H1 (cell line): ENCODE measurements at regions not wholly inside any gene's neighbourhood (a gene's known extent, or its start where the extent isn't known, plus 50 kb on each side); places are given as distances from the start of the nearest gene placed in this dataset.
A peak's percentile ranks its signal among the peaks of the same experiment; 100 is the strongest.

Experiments
- CTCF ChIA-PET: fragments of 300-600 bp; sonication (Branson Sonifier 250); formaldehyde crosslinking; loops from one replicate; lab custom pipeline; 2021; ENCODE audit not compliant: partially characterized antibody; lab: Charles Lee
- POLR2A ChIA-PET: fragments of 300-600 bp; sonication (Branson Sonifier 250); formaldehyde crosslinking; loops from one replicate; lab custom pipeline; 2021; ENCODE audit warnings: inconsistent platforms; ENCODE audit not compliant: partially characterized antibody; lab: Charles Lee
- DNase-seq, 2 experiments: peaks; one replicate each; pipeline versions ENCODE4 v3.0.0 to v3.0.0-alpha.2; 2010 to 2022; ENCODE audit warnings: low spot score in 2 of 2, low read depth in 1 of 2, mixed read lengths in 1 of 2
- FAIRE-seq: peaks from 2 replicates; lab custom pipeline; 2011; peaks lifted over from hg19 to GRCh38; lab: Jason Lieb, UNC
- H2AFZ ChIP-seq: 2 replicates; pipeline ENCODE4 v1.8.1; 2012; ENCODE audit warnings: low read length, inconsistent platforms
- H2AK5ac ChIP-seq: 2 replicates; pipeline ENCODE4 v1.6.1; 2013; ENCODE audit warnings: low read depth, low read length
- H2BK120ac ChIP-seq: replicated peaks from 2 replicates; pipeline ENCODE3; 2013; ENCODE audit warnings: low read depth, low read length, inconsistent platforms
- H2BK12ac ChIP-seq: 2 replicates; pipeline ENCODE4 v1.6.1; 2013; ENCODE audit warnings: low read depth, low read length
- H2BK15ac ChIP-seq: 2 replicates; pipeline ENCODE4 v1.6.1; 2013; ENCODE audit warnings: low read length
- H2BK20ac ChIP-seq: 2 replicates; pipeline ENCODE4 v1.6.1; 2013; ENCODE audit warnings: low read length
- H2BK5ac ChIP-seq: 2 replicates; pipeline ENCODE4 v1.6.1; 2013; ENCODE audit warnings: low read depth, low read length
- H3K14ac ChIP-seq: 2 replicates; pipeline ENCODE4 v1.6.1; 2013; ENCODE audit warnings: inconsistent platforms; ENCODE audit not compliant: insufficient read length
- H3K18ac ChIP-seq: 2 replicates; pipeline ENCODE4 v1.6.1; 2013; ENCODE audit warnings: low read length; ENCODE audit errors: extremely low read depth
- H3K23ac ChIP-seq: 2 replicates; pipeline ENCODE4 v1.6.1; 2013; ENCODE audit warnings: inconsistent platforms; ENCODE audit not compliant: insufficient read length
- H3K23me2 ChIP-seq: 2 replicates; pipeline ENCODE4 v1.6.1; 2013; ENCODE audit warnings: low read depth, low read length
- H3K27ac ChIP-seq: 2 replicates; pipeline ENCODE4 v1.6.1; 2011; ENCODE audit warnings: low read depth, low read length, inconsistent platforms
- H3K27me3 ChIP-seq, 4 experiments: replicated peaks in 1 of 4; 1 replicate in 1 of 4; 2 replicates in 3 of 4; pipeline versions ENCODE4 v1.6.1 to v1.8.1; 2011 to 2013; ENCODE audit warnings: low read length in 3 of 4, mild to moderate bottlenecking in 3 of 4, inconsistent platforms in 2 of 4, mixed read lengths in 2 of 4, moderate library complexity in 1 of 4; ENCODE audit not compliant: control insufficient read depth in 3 of 4, insufficient read depth in 3 of 4; ENCODE audit errors: extremely low read depth in 1 of 4
- H3K36me3 ChIP-seq, 4 experiments: 2 replicates each; pipeline versions ENCODE4 v1.6.1 to v1.8.1; 2011 to 2013; ENCODE audit warnings: mild to moderate bottlenecking in 4 of 4, low read length in 3 of 4, moderate library complexity in 2 of 4, control low read depth in 1 of 4, inconsistent platforms in 1 of 4; ENCODE audit not compliant: insufficient read depth in 4 of 4, control insufficient read depth in 2 of 4
- H3K4ac ChIP-seq: replicated peaks from 2 replicates; pipeline ENCODE3; 2013; ENCODE audit warnings: low read length, low read depth, mixed read lengths, inconsistent platforms; ENCODE audit not compliant: insufficient read length
- H3K4me1 ChIP-seq, 4 experiments: replicated peaks in 1 of 4; 1 replicate in 1 of 4; 2 replicates in 3 of 4; pipeline versions ENCODE4 v1.6.1 to v1.8.1; 2011 to 2013; ENCODE audit warnings: low read length in 3 of 4, inconsistent platforms in 2 of 4, mixed read lengths in 1 of 4; ENCODE audit not compliant: insufficient read depth in 4 of 4, control insufficient read depth in 3 of 4
- H3K4me2 ChIP-seq, 2 experiments: 2 replicates each; pipeline versions ENCODE4 v1.6.1 to v1.8.1; 2011 to 2013; ENCODE audit warnings: low read depth in 2 of 2, low read length in 2 of 2, control low read depth in 1 of 2, inconsistent platforms in 1 of 2, mild to moderate bottlenecking in 1 of 2; ENCODE audit not compliant: insufficient read depth in 1 of 2
- H3K4me3 ChIP-seq, 4 experiments: fragments of 200-600, 300-600 bp in 1 of 4; sonication (generic), shearing (Covaris generic), sonication (Bioruptor Twin) in 1 of 4; 2 replicates each; pipeline versions ENCODE4 v1.5.1 to v1.8.1; 2011 to 2016; ENCODE audit warnings: low read length in 4 of 4, low read depth in 3 of 4, control low read depth in 2 of 4, inconsistent platforms in 2 of 4, mild to moderate bottlenecking in 2 of 4, mixed read lengths in 1 of 4, moderate library complexity in 1 of 4; ENCODE audit not compliant: insufficient read depth in 2 of 4; ENCODE audit errors: extremely low read depth in 1 of 4
- H3K56ac ChIP-seq: replicated peaks from 2 replicates; pipeline ENCODE3; 2013; ENCODE audit warnings: low read depth, mild to moderate bottlenecking, mixed read lengths, low read length, inconsistent platforms; ENCODE audit not compliant: insufficient read length
- H3K79me1 ChIP-seq: 2 replicates; pipeline ENCODE4 v1.6.1; 2013; ENCODE audit warnings: low read depth, low read length, control low read depth
- H3K79me2 ChIP-seq, 2 experiments: 2 replicates each; pipeline versions ENCODE4 v1.6.1 to v1.8.1; 2012 to 2013; ENCODE audit warnings: low read length in 2 of 2, mild to moderate bottlenecking in 2 of 2, inconsistent platforms in 1 of 2; ENCODE audit not compliant: insufficient read depth in 2 of 2, control insufficient read depth in 1 of 2
- H3K9ac ChIP-seq, 4 experiments: replicated peaks in 1 of 4; 1 replicate in 1 of 4; 2 replicates in 3 of 4; pipeline versions ENCODE4 v1.6.1 to v1.8.1; 2011 to 2013; ENCODE audit warnings: low read depth in 3 of 4, low read length in 3 of 4, control low read depth in 2 of 4, mild to moderate bottlenecking in 2 of 4, moderate library complexity in 2 of 4, inconsistent platforms in 1 of 4; ENCODE audit errors: extremely low read depth in 1 of 4
- H3K9me3 ChIP-seq, 2 experiments: 2 replicates each; pipeline versions ENCODE4 v1.6.1 to v1.8.1; 2012 to 2013; ENCODE audit warnings: mild to moderate bottlenecking in 2 of 2, moderate library complexity in 2 of 2, control low read depth in 1 of 2, inconsistent platforms in 1 of 2, low read depth in 1 of 2, low read length in 1 of 2, mixed read lengths in 1 of 2; ENCODE audit not compliant: insufficient read depth in 2 of 2
- H4K20me1 ChIP-seq, 2 experiments: replicated peaks in 1 of 2; 2 replicates each; pipeline versions ENCODE3 to v1.8.1; 2011 to 2013; ENCODE audit warnings: inconsistent platforms in 2 of 2, low read length in 2 of 2, mild to moderate bottlenecking in 1 of 2; ENCODE audit not compliant: insufficient read depth in 2 of 2, control insufficient read depth in 1 of 2
- H4K5ac ChIP-seq: 2 replicates; pipeline ENCODE4 v1.6.1; 2013; ENCODE audit warnings: low read length, low read depth, mixed read lengths, inconsistent platforms; ENCODE audit not compliant: insufficient read length
- H4K8ac ChIP-seq: 2 replicates; pipeline ENCODE4 v1.8.0; 2013; ENCODE audit warnings: mild to moderate bottlenecking, moderate library complexity, low read length, inconsistent platforms; ENCODE audit not compliant: insufficient read depth; ENCODE audit errors: extremely low read depth
- H4K91ac ChIP-seq: replicated peaks from 2 replicates; pipeline ENCODE3; 2013; ENCODE audit warnings: low read length, mixed read lengths, inconsistent platforms; ENCODE audit not compliant: insufficient read length
- ATF2 ChIP-seq: IDR thresholded peaks from 2 replicates; pipeline ENCODE4 v1.6.1; 2012; ENCODE audit warnings: low read length, inconsistent platforms
- ATF3 ChIP-seq: IDR thresholded peaks from 2 replicates; pipeline ENCODE4 v1.6.1; 2011; ENCODE audit warnings: low read depth, mild to moderate bottlenecking, low read length; ENCODE audit not compliant: insufficient read depth
- BRCA1 ChIP-seq: IDR thresholded peaks from 2 replicates; pipeline ENCODE4 v1.6.1; 2012; ENCODE audit warnings: low read depth, low read length, improper control_type of control experiment
- CHD1 ChIP-seq: IDR thresholded peaks from 2 replicates; pipeline ENCODE4 v1.6.1; 2012; ENCODE audit warnings: low read depth, low read length, improper control_type of control experiment
- MAX ChIP-seq: IDR thresholded peaks from 2 replicates; pipeline ENCODE4 v1.6.1; 2012; ENCODE audit warnings: inconsistent platforms
- SAP30 ChIP-seq: fragments of 300-600 bp; sonication (generic); IDR thresholded peaks from 2 replicates; pipeline ENCODE4 v1.7.1; 2012; ENCODE audit warnings: low read length, moderate library complexity, mild to moderate bottlenecking, inconsistent platforms; ENCODE audit not compliant: insufficient read depth, insufficient replicate concordance
- SP2 ChIP-seq: IDR thresholded peaks from 2 replicates; pipeline ENCODE4 v1.6.1; 2012; ENCODE audit warnings: mild to moderate bottlenecking, low read length, inconsistent platforms
- ZNF274 ChIP-seq: IDR thresholded peaks from 2 replicates; pipeline ENCODE4 v1.7.0; 2012; ENCODE audit warnings: low read length, borderline replicate concordance; ENCODE audit errors: extremely low read depth
- WGBS, 2 experiments: shearing (Covaris generic) in 1 of 2; methylation state at CpG; one replicate each; pipeline versions ENCODE4 v1.1.6 to v1.1.7; 2013 to 2015; ENCODE audit warnings: low lambda C conversion rate in 2 of 2, mixed read lengths in 2 of 2, inconsistent platforms in 1 of 2, low coverage in 1 of 2, missing lambda C conversion rate in 1 of 2; ENCODE audit not compliant: insufficient replicate concordance in 2 of 2, insufficient coverage in 1 of 2, insufficient read length in 1 of 2; ENCODE audit errors: extremely low coverage in 1 of 2, missing lambda C conversion rate in 1 of 2; 5-methylcytosine and 5-hydroxymethylcytosine counted together

GRCh38 chr2:217248312-217248935 is 388.6 kb upstream of the TNP1 start:
- Histone ChIP-seq H3K9ac (no peak overlapping the region), H2BK5ac (no peak overlapping the region), H4K8ac (no peak overlapping the region), H3K14ac (no peak overlapping the region), H2AK5ac (no peak overlapping the region), H4K91ac (no peak overlapping the region), H2BK15ac (no peak overlapping the region), H4K20me1 (peaks cover 0 to 1% of the 10 kb centered on the region in 2 experiments), H4K5ac (no peak overlapping the region), H3K4me1 (no peaks in the 10 kb centered on the region), H3K4ac (no peak overlapping the region), H3K4me3 (no peak overlapping the region), H3K27me3 (peaks cover 0 to 6% (median 3%) of the 10 kb centered on the region in 4 experiments; a peak in 1 of 7 replicates), H2AFZ (no peak overlapping the region), H2BK12ac (no peak overlapping the region), H3K18ac (no peak overlapping the region), H3K23ac (no peak overlapping the region), H2BK20ac (no peak overlapping the region), H3K36me3 (no peaks in the 10 kb centered on the region), H3K79me2 (no peaks in the 10 kb centered on the region), H3K56ac (no peak overlapping the region), H3K79me1 (no peaks in the 10 kb centered on the region), H3K23me2 (no peaks in the 10 kb centered on the region; the same call in 1 of the 2 replicates), H3K27ac (no peak overlapping the region), H2BK120ac (no peak overlapping the region), H3K9me3 (no peaks in the 10 kb centered on the region), H3K4me2 (no peak overlapping the region)
- WGBS, 2 experiments: 87% methylated on average over 7 of the region's 9 CpGs; no CpG with 5 or more reads in 1 of the 2 experiments
- ChIA-PET POLR2A (no interaction called here), CTCF (no interaction called here)
- peak in 1 of 2 experiments; percentile 46 for DNase-seq
- FAIRE-seq: no peak
- TF ChIP-seq ATF2: no peak
- no peak for TF ChIP-seq MAX
- TF ChIP-seq ATF3: no peak
- TF ChIP-seq BRCA1: no peak
- TF ChIP-seq CHD1: no peak
- no peak for TF ChIP-seq SP2
- TF ChIP-seq ZNF274: no peak
- TF ChIP-seq SAP30: no peak
